NCI-H128 (cell line): ENCODE measurements at regions not wholly inside any gene's neighbourhood (a gene's known extent, or its start where the extent isn't known, plus 50 kb on each side); places are given as distances from the start of the nearest gene placed in this dataset.

Experiments used
- DNase-seq: peaks from one replicate; lab custom pipeline; 2025; ENCODE audit not compliant: unreplicated experiment; lab: John Stamatoyannopoulos, UW

DNA sequence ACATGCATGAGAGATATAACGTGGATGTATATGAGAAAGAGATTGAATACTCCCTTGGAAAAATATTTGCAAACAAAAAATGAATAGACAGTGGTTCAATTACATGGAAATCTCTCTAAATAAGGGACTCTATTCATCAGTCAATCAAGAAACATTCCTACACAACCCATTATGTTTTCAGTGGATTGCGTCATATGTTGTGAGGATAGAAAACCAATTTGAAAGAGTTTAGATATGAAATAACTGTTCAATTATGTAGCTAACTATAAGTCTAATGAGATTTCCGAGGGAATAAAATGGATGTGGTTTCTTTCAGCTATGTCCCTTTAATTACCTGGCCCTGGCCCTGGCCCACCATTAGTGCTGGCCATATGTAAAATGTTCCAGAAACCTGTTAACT is 86.7 kb upstream of the TMCO5A start:
- DNase-seq: no peak

DNA sequence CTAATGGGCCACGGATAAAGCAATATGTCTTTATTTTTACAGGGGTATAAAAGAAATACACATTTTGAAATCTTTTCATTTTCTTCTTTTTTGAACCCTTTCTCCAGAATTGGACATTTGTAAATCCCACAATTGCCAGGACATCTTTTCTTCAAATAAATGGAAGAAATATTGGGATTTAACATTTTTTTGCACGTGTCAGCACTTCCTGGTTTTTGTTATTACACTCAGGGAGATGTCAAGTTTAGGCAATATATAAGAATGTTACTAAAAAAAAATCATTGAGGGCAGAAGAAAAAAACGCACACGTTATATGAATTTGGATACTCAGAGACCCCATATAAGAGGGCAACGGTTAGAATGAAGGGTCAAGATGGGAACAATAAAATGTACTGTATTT is 78.3 kb upstream of the TMCO5A start:
- no peak for DNase-seq

DNA sequence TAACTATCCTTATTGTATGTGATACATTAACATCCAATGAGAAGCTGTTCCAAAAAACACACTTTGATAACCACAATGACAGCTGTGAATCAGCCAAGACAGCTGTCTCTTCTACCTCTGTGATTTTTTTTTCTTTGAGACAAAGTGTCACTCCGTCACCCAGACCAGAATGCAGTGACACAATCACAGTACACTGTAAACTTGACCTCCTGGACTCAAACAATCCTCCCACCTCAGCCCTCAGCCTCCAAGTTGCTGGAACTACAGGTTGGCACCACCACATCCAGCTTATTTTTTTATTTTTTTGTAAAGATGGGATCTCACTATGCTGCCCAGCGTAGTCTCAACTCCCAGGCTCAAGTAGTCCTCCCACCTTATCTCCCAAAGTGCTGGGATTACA is 73.5 kb upstream of the TMCO5A start:
- no peak for DNase-seq

DNA sequence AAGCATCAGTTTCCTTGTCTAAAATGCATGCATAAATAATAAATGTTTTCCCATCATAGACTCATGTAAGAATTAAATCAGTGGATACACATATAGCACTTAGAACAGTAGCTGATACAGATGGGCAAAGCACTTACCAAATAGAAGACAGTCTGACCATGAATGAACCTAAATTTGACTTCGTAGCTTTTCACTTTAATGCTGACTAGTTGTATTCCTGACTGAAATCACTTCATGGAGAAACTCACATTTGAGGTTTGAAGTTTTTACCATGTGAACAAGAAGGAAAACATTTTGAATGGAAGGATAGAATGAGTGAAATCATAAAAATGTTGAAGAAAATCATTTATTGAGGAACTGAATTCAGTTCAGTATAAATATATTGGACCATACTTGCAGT is 68.8 kb upstream of the TMCO5A start:
- DNase-seq: no peak

DNA sequence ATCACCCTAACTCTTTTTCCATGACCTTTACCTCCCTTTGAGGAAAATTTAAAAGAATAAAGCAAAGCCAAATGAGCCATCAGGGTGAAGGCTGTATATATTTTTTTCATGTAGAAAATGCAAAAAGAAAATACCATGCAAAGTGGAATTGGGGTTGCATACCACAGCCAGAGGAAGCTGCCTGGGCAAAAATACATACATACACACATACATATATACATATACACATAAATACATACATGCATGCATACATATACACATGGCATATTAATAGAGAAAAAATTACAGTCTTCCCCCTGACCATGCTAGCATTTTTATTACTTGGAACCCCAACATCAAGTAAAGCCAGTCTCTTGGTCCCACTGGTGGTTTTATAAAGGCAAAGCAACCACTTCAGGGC is 63.7 kb upstream of the TMCO5A start:
- no peak for DNase-seq

DNA sequence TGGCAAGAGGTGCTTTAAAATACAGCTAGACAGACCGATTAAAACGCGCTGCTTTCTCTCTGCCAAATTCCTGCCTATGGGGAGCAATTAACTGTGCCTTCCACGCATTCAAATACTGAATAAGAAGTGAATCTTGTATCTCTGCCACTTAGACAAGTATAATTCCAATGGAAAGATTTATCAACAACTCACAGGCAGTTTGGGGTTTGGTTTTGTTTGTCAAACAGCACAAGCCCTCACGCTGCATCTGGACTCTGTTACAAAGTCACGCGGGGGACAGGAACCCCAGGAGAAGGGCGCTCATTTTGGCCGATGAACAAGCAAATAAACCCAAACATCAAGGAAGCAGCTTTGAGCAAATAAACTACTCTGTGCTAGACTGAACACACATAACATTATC is 61.8 kb upstream of the TMCO5A start:
- DNase-seq: no peak

DNA sequence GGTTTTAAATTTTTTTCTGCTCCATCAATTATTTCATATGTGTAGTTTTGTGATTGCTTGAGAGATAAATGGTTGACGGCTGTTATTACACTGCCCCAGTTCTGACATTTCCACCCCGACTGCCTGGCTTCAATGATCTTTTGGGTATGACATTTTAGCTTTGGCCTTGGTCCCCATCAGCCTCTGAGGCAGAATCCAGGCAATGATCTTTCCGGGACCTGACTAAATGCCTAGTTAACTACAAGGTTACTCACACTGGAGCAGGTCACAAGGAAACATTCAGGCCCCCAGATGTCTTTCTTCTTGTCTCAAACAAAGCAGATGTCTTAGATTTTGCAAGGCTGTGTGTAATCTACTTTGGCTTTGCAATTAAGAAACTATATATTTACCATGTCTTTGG is 61.1 kb upstream of the TMCO5A start:
- no peak for DNase-seq

DNA sequence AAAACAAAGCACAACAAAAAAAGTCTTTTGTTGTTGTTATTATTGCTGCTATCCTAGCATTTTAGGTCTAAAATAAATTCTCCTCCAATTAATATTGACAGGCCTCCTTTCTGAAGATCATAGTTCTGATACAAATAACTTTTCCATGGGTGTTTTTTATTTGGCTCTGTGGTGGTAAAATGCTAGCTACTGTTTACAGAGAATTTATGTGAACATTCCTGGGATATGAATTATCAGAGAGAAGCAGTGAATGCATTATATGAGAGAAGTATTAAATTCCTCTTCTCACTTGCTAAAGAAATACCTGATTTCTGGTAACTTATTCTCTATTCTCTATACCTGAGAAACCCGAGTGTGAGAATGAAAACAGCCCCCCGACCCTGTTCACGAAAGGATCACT is 57.5 kb upstream of the TMCO5A start:
- DNase-seq: no peak

DNA sequence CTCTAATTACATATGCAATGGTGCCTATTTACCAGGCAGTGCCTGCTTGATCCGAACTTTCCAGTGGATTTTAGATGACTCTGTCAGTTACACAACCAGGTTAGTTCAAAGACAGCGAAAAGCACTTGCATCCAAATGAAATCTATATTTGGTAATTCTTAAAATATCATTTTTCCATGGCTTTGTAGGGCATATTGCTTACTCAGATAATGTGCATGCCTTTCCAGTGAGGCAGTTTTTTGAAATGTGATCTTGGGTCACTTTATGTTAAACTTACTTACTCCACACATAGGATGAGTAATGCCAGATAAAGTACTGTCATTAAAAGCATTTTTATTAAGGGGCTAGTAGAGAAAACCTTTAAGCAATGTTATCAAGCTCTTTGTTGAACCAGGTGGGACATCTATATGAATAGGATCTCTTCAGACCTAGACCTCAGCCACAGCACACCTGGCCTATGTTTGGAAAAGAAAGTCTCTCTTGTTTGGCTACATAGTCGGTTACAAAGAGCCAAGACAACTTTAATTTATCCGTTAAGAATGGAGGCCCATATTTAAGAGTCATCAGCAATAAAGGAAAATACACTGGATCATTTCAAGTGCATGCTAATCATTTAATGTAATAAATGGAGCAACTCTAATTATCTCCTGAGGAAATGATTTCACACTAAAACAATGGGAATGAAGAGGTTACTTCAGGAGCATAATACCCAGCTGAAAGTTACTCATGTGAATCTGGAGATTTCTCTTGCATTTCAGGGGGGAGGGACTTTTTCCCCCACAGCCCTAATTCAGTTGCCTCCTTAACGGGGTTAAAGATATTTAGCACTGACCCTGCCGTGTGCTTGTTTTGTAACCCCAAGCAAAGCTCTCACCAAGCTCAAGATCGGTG is 56.3 kb upstream of the TMCO5A start:
- no peak for DNase-seq

DNA sequence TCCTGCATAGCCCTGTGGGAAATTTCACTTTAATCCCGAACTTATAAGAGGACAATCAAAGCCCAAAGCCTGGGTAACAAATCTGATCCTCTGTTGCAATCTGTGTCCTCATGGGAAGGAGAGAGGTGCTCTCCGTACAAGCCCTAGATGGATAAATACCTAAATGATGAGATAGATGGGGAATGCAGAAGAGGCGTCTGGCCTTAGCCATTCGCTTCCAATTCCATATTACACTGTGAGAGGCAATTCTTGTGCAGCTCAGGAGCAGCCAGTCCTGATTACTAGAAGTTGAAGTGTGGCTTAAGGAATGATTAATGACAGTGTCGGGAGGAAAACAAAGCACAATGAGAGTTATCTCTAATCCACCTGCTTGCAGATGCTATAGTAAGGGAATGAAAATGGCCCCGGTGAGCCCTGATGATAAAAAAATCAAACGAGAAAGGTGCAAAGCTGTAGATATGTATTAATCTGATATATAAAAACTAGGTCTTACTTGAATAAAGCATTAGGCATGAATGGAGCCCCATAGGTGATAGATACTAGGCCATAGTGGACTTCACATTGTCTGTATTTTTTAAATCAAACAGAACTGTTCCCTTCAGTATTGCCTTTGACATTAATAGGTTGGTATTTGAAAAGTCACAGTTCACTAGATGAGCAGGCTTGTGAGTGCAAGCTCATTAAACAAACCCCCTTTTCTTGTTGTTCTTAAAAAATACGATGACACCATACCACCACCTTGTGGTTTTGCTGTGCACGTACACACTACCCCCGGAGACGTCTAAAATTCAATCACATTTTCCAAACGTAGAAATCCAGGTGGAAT is 54.2 kb upstream of the TMCO5A start:
- DNase-seq: peak; percentile 16

DNA sequence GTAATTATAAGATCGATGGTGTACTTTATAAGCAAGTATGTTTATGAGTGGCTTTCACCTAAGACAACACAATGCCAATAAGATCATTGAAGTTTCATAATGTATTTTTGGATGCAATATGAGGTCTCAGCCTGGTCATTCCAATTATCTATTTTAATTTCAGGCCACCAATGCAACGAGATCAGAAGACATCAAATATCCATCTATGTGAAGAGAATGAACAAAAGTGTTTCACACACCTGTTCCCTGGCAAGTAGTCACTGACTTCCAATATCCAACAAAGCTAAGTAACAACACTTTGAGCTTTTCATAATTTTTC is 53.6 kb upstream of the TMCO5A start:
- no peak for DNase-seq

DNA sequence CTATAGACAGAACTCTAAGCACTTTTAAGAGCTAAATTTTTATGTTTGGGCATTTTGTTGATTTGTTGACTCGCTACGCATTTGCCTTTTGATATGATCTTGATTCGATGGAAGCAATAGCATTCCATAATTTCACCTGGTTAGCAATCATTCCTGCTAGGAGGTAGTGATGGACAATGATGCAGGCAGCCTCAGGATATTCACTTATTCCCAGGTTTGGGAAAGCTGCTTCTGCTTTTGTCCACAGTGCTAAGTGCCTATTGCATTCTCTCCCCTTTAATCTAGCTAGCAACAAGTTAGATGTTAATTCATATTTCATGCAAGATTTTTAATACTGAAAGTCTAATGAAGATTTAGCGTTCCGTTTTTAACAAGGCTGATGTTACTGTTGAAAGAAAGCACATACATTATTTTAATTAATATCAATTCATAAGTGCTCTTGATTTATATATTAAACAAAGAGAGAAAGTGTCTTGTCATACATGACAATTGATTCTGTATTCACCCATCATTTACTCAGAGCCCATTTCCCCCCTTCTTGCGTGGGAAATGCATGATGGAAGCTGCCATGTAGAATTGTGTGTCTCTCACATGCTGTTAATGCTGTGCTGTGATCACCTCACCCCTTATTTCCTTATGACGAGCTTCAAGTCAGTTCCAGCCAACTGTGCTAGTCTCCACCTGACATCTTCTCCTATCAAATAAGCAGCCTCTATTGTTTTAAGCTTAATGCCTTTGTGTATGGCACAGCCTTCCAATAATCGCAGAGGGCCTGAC is 53.0 kb upstream of the TMCO5A start:
- no peak for DNase-seq

DNA sequence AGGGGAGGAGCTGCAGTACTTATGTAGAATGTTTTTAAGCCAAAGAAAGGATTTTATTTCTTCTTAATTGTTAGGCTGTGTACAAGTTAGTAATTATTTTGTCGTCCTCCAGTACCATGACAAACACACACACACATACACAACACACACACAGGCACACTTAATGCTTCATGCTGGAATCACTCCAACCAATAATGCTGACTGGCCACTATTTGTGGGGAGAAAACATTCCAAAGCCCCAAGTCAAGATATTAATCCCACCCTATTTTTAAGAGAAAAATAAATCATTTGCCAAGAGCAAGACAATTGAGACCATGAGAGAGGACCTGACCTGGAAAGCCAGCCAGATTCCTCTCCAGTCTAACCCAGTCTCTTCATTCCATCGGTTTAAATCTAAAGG is 51.8 kb upstream of the TMCO5A start:
- DNase-seq: no peak
